Kidney epithelial cell (primary cell): ENCODE measurements at regions not wholly inside any gene's neighbourhood (a gene's known extent, or its start where the extent isn't known, plus 50 kb on each side); places are given as distances from the start of the nearest gene placed in this dataset.

ENCODE experiments used
- DNase-seq: peaks from one replicate; pipeline ENCODE4 v3.0.0-alpha.2; 2010; ENCODE audit warnings: low read depth
- H3K27me3 ChIP-seq: 2 replicates; pipeline ENCODE4 v1.6.0; 2011; ENCODE audit warnings: low read length; ENCODE audit not compliant: control insufficient read depth, insufficient read depth
- H3K36me3 ChIP-seq: 2 replicates; pipeline ENCODE4 v1.5.1; 2011; ENCODE audit warnings: low read length; ENCODE audit not compliant: control insufficient read depth, insufficient read depth
- H3K4me3 ChIP-seq: 2 replicates; pipeline ENCODE4 v1.5.1; 2011; ENCODE audit warnings: low read depth, mild to moderate bottlenecking, control low read depth, low read length
- TF ChIP-seq, protein P1 (sequence below): IDR thresholded peaks from 2 replicates; pipeline ENCODE4 v1.5.1; 2011; ENCODE audit warnings: mild to moderate bottlenecking, moderate library complexity, low read length, control low read depth, inconsistent platforms; ENCODE audit not compliant: insufficient read depth, poor library complexity, severe bottlenecking

DNA sequence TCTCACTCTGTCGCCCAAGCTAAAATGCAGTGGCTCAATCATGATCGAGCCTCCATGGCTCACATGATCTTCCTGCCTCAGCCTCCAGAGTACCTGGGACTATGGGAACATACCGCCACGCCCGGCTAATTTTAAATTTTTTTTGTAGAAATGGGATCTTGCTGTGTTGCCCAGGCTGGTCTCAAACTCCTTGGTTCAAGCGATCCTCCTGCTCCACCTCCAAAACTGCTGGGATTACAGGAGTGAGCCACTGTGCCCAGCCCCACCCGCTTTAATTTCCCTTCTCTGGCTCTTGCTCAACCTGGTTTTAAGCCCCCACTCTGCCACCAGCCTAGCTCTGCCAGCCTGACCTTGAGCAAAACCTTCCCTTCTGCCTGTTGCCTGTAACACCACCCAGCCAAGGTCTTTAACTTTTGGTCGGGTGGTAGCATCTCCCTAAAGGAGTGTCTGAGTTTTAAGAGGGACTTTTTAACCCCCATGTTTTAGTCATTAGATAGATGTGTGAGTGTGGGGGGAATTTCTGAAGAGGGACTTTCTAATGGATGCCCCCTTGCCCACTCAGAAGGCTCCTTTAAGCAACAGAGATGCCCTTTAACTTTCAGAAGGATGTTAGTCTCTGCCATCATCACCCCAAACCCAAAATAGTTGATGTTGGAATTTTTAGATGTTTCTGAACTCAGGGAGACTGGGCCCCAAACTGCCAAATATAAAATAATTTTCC lies 71.8 kb upstream of the FOXP4 start:
- H3K36me3 ChIP-seq = no peaks in the 10 kb centered on the region
- DNase-seq = no peak
- TF ChIP-seq, protein P1, sequence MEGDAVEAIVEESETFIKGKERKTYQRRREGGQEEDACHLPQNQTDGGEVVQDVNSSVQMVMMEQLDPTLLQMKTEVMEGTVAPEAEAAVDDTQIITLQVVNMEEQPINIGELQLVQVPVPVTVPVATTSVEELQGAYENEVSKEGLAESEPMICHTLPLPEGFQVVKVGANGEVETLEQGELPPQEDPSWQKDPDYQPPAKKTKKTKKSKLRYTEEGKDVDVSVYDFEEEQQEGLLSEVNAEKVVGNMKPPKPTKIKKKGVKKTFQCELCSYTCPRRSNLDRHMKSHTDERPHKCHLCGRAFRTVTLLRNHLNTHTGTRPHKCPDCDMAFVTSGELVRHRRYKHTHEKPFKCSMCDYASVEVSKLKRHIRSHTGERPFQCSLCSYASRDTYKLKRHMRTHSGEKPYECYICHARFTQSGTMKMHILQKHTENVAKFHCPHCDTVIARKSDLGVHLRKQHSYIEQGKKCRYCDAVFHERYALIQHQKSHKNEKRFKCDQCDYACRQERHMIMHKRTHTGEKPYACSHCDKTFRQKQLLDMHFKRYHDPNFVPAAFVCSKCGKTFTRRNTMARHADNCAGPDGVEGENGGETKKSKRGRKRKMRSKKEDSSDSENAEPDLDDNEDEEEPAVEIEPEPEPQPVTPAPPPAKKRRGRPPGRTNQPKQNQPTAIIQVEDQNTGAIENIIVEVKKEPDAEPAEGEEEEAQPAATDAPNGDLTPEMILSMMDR = no peak
- H3K4me3 ChIP-seq = no peak overlapping the region
- H3K27me3 ChIP-seq = peaks cover 28% of the 10 kb centered on the region

- no peak for DNase-seq
- Histone ChIP-seq H3K27me3 (peaks cover 21% of the 10 kb centered on the region), H3K4me3 (no peak overlapping the region), H3K36me3 (no peaks in the 10 kb centered on the region)
- TF ChIP-seq, protein P1 = no peak
These were observed 71.0 kb upstream of the FOXP4 start for GRCh38 chr6:41475164-41475563.

DNA sequence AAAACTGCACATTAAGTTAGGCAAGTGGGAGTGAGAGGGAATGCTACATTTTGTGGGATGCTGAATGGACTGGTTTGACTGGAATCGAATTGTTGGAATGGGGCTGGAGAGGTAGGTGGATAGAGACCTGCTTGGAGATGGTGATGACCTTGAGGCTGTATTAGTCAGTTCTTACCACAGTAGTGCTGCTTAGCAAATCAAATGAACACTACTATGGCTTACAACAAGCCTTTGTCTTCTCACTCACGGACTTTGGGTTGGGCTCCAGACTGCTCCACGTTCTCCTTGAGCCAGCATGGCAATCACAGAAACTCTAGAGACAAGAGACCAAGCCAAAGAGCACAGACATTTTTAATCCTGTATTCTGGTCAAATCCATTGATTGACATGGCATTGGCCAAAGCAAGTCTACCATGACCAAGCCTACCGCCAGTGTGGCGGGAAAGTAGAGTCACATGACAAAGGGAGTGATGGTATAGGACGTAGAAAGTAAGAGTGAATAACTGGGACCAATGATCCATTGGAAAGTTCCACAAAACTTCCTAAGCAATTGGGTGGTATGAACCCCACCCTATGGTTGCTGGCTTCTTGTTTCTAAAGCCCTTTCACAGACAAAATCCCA lies 70.3 kb upstream of the FOXP4 start:
- H3K27me3 ChIP-seq = peaks cover 15% of the 10 kb centered on the region
- H3K36me3 ChIP-seq = no peaks in the 10 kb centered on the region
- no peak for DNase-seq
- TF ChIP-seq, protein P1 = no peak
- no peak overlapping the region for H3K4me3 ChIP-seq

DNA sequence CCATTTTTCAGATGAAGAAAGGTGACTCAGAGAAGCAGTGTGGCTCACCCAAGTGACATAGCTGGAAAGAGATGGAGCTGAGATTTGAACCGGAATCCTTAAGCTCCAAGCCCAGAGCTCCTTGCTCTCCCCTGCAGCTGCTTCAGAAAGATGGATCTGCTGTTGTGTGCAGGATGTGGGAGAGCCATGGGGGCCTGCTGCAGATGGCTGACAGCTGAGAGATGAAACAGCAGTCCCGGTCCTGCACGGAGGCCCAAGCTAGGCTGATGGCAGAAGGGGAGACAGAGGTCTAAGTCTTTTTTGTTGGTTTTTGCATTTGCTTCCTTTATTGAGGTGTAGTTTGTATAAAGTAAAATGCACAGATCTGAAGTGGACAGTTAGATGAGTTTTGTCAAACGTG lies 69.8 kb upstream of the FOXP4 start:
- Histone ChIP-seq H3K4me3 (no peak overlapping the region), H3K36me3 (no peaks in the 10 kb centered on the region), H3K27me3 (peaks cover 13% of the 10 kb centered on the region)
- DNase-seq = no peak
- TF ChIP-seq, protein P1 = no peak

DNA sequence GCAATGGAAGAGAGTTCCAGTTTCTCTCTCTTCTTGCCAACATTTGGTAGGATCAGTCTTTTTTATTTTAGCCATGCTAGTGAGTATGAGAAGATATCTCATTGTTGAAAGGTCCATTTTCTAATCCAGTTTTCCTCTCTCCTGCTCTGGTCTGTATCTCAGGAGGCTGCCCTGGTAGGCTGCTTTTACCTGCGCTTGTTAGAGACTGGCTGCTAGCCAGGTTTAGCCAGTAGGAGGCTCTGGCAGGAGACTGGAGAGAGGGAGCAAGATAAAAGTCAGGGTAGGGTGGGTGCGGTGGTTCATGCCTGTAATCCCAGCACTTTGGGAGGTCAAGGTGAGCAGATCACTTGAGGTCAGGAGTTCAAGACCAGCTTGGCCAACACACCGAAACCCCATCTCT lies 68.6 kb upstream of the FOXP4 start:
- Histone ChIP-seq H3K27me3 (peaks cover 11% of the 10 kb centered on the region), H3K36me3 (no peaks in the 10 kb centered on the region), H3K4me3 (no peak overlapping the region)
- TF ChIP-seq, protein P1 = no peak
- no peak for DNase-seq
